GM21390 (cell line): ENCODE measurements at regions not wholly inside any gene's neighbourhood (a gene's known extent, or its start where the extent isn't known, plus 50 kb on each side); places are given as distances from the start of the nearest gene placed in this dataset.
A peak's percentile ranks its signal among the peaks of the same experiment; 100 is the strongest.
"Not testable (repeated sequence)": the region's sequence is repeated elsewhere in the genome, so short reads cannot be mapped to it uniquely, and the experiment has no call there.

ENCODE experiments used
- ATAC-seq: cut with Tn5 transposase; IDR thresholded peaks from one replicate; pipeline ENCODE4 v1.9.1; 2021; ENCODE audit not compliant: unreplicated experiment

DNA sequence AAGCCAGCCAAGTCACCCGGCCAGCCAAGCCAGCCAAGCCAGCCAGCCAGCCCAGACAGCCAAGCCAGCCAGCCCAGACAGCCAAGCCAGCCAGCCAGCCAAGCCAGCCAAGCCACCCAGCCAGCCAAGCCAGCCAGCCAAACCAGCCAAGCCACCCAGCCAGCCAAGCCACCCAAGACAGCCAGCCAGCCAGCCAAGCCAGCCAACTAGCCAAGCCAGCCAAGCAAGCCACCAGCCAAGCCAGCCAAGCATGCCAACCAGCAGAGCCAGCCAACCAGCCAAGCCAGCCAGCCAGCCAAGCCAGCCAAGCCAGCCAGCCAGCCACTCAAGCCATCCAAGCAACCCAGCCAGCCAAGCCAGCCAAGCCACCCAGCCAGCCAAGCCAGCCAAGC is 323.1 kb upstream of the PLGLB2 start:
- not testable (repeated sequence) for ATAC-seq

DNA sequence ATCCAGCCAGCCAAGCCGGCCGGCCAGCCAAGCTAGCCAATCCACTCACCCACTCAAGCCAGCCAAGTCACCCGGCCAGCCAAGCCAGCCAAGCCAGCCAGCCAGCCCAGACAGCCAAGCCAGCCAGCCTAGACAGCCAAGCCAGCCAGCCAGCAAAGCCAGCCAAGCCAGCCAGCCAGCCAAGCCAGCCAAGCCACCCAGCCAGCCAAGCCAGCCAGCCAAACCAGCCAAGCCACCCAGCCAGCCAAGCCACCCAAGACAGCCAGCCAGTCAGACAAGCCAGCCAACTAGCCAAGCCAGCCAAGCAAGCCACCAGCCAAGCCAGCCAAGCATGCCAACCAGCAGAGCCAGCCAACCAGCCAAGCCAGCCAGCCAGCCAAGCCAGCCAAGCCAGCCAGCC is 322.7 kb upstream of the PLGLB2 start:
- ATAC-seq: not testable (repeated sequence)

DNA sequence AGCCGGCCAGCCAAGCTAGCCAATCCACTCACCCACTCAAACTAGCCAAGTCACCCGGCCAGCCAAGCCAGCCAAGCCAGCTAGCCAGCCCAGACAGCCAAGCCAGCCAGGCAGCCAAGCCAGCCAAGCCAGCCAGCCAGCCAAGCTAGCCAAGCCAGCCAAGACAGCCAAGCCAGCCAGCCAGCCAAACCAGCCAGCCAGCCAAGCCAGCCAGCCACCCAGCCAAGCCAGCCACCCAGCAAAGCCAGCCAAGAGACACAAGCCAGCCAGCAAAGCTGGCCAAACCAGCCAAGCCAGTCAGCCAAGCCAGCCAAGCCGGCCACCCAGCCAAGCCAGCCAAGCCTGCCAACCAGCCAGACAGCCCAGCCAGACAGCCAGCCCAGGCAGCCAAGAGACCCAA is 322.2 kb upstream of the PLGLB2 start:
- not testable (repeated sequence) for ATAC-seq

DNA sequence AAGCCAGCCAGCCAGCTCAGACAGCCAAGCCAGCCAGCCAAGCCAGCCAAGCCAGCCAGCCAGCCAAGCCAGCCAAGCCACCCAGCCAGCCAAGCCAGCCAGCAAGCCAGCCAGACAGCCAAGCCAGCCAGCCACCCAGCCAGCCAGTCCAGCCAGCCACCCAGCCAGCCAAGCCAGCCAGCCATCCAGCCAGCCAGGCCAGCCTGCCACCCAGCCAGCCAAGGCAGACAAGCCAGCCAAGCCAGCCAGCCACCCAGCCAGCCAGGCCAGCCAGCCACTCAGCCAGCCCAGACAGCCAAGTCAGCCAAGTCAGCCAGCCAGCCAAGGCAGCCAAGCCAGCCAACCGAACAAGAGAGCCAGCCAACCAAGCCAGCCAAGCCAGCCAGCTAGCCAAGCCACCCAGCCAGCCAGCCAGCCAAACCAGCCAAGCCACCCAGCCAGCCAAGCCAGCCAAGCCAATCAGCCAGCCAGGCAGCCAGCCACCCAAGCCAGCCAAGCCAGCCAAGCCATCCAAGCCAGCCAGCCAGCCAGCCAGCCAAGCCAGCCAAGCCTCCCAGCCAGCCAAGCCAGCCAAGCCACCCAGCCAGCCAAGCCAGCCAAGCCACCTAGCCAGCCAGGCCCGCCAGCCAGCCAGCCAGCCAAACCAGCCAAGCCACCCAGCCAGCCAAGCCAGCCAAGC is 319.3 kb upstream of the PLGLB2 start:
- ATAC-seq: not testable (repeated sequence)

DNA sequence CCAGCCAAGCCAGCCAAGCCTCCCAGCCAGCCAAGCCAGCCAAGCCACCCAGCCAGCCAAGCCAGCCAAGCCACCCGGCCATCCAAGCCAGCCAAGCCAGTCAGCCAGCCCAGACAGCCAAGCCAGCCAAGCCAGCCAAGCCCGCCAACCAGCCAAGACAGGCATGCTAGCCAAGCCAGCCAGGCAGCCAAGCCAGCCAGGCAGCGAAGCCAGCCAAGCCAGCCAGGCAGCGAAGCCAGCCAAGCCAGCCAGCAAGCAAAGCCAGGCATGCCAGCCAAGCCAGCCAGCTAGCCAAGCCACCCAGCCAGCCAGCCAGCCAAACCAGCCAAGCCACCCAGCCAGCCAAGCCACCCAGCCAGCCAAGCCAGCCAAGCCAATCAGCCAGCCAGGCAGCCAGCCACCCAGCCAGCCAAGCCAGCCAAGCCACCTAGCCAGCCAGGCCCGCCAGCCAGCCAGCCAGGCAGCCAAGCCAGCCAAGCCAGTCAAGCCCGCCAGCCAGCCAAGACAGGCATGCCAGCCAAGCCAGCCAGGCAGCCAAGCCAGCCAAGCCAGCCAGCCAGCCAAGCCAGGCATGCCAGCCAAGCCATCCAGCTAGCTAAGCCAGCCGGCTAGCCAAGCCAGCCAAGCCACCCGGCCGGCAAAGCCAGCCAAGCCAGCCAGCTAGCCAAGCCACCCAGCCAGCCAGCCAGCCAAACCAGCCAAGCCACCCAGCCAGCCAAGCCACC is 318.5 kb upstream of the PLGLB2 start:
- not testable (repeated sequence) for ATAC-seq

DNA sequence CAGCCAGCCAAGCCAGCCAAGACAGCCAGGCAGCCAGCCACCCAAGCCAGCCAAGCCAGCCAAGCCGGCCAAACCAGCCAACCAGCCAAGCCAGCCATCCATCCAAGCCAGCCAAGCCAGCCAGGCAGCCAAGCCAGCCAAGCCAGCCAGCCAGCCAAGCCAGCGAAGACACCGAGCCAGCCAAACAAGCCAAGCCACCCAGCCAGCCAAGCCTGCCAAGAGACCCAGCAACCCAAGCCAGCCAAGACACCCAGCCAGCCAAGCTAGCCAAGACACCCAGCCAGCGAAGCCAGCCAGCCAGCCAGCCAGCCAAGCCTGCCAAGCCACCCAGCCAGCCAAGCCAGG is 318.0 kb upstream of the PLGLB2 start:
- not testable (repeated sequence) for ATAC-seq

DNA sequence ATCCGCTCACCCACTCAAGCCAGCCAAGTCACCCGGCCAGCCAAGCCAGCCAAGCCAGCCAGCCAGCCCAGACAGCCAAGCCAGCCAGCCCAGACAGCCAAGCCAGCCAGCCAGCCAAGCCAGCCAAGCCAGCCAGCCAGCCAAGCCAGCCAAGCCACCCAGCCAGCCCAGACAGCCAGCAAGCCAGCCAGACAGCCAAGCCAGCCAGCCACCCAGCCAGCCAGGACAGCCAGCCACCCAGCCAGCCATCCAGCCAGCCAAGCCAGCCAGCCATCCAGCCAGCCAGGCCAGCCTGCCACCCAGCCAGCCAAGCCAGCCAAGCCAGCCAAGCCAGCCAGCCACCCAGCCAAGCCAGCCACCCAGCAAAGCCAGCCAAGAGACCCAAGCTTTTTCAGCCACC is 316.8 kb upstream of the PLGLB2 start:
- ATAC-seq: not testable (repeated sequence)

DNA sequence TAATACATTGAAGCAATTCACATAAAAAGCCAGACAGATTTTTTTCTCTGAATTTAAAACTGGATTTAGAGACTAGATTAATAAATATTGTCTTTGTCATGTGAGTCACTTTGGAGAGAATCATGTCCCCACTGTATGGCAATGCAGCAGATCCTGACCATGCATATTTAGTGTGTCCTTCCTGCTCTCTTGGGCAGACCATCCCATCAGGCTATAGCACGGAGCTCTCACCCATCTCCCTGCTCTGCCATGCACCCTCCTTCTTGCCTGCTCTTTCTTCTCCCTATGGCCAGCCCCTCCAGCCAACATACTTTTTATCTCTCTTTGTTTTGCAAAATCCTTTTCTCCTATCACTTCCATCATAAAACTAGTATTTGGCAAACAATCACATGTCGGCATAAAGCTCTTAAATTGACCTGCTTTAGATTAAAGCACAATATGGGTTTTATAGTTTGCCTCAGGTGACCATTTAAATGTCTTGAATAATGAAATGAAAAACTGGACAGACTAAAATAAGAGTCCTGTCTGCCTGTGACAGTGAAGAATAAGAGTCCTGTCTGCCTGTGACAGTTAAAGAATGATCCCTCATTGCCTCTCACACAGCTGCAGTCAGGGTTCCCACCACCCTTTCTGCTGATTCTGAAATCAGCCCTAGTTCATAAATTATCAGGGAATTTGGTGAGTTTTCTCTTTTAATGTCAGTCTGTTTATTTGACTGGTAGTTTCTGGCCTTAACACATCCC is 315.0 kb upstream of the PLGLB2 start:
- not testable (repeated sequence) for ATAC-seq

DNA sequence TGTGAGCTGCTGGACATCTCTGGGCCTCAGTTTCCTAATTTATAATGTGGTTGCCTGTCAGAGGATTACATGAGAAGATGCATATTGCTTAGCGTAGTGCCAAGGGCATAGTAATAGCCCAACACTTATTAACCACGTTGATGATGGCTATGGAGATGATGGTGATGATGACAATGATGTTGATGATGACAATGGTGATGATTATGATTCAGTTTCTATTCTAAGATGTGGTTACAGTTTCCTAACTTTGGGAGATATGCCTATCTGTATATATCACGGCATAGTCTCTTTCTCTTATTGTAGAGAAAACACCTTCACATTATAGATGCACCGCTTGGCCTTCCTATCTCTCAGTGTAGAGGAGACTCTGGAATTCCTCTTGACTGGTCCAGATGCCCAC is 311.9 kb upstream of the PLGLB2 start:
- not testable (repeated sequence) for ATAC-seq

DNA sequence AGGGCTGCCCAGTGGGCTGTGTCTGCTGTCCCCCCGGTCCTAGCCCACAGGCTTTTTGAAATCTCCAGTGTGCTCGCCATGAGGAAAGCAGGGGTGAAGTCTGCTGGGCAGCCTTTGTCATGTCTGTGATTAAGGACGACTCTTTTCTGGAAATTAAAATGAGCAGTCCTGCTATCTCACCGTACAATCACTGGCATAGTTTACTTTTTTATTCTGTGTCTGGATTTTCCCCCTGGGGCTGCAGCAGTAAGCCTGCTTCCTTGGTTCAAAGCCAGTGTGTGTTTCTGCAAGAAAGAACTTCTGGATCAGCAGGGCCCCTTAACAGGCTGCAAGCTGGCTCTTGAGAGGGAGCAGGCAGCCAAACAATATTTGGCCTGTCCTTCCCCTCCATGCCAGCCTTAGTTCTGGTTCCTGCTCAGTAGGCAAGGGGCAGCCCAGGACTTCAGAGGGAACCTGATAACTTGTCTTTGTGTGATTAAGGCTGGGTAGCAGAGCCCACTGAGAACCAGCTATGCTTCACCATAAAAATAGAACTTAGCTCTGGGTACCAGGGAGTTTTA is 310.1 kb upstream of the PLGLB2 start:
- not testable (repeated sequence) for ATAC-seq

DNA sequence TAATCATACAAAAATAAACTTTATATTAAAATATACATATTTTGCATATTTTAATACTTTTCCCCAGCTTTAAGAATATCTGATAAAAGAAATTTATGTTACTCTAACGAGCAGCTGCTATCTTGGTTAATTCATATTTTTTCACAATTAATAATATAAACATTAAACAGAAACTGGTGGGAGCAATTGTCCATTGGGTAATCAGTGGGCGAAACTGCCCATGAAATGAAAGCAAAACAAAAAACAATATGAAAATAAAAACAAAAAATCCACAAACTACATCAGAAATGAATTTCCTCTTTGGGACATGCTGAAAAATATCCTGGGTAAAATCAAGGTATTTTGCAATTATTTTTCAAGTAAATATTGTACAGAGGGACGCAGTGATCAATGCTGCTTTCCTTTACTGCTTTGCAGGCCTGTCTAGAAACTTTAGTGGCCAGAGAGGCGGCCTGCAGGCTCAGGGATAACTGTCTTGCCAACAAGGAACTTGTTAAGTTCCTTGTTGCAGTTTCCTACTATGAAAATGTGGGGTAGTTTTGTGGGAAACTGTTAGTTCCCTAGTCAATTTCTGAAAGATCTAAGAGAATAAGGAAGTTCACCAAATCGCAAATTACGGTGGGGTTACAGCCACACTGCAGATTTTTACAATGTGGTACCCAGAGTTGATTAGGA is 309.0 kb upstream of the PLGLB2 start:
- not testable (repeated sequence) for ATAC-seq

DNA sequence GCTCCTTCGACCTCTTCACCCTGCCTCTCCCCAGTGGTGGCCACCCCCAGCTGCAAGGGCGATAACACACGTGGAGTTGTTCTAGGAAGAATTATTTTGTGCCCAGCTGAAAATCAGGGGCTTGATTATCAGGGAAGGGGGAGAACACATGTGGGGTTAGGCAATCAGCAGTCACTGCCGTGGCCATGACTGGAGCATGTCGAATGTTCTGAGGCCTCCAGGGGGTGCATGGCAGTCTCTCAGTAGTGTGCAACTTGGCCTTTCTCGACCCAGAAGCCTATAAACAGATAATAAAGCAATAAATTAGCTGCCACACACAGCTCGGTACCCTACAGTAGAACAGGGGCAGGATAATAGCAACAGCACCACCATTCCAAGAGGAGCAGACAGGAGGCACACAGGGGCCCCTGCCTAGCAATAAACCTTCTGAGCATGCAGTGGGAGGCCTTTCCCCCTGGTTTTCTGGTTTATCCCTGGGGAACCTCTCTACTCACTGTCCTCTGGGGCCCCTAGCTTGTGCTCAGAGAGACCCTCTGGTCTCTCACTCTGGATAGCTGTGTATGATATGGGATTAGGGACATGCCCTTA is 308.2 kb upstream of the PLGLB2 start:
- ATAC-seq: not testable (repeated sequence)

DNA sequence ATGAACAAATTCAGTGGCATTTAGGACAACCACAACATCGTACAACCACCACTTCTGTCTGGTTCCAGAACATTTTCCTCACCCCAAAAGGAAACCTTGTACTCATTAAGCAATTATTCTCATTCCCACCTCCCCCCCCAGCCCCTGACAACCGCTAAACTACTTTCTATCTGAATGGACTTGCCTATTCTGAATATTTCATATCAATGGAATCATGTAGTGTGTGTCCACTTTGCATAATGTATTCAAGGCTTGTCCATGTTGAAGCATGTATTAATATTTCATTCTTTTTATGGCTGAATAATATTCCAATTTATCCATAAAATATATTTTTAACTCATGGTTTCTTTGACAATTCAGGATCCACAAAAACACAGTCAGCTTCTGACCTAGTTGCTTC is 307.2 kb upstream of the PLGLB2 start:
- not testable (repeated sequence) for ATAC-seq

DNA sequence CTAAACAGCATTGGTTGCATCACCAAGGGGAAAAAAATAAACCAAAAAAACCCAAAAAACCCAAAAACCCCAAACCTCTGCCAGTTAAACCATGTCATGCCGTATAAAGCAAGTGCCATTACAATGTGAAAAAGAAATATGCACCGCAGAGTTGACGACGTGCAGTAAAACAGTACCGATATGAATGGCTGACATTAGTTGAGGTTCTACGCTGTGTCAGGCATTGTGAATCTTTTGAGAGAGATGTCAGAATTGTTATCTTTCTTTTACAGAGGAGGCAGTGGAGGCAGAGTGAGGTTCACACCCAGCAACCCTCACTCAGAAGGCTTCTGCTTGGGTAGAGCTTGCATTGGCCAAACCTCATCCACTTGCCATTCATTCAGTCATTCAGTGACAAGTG is 306.5 kb upstream of the PLGLB2 start:
- ATAC-seq: not testable (repeated sequence)

DNA sequence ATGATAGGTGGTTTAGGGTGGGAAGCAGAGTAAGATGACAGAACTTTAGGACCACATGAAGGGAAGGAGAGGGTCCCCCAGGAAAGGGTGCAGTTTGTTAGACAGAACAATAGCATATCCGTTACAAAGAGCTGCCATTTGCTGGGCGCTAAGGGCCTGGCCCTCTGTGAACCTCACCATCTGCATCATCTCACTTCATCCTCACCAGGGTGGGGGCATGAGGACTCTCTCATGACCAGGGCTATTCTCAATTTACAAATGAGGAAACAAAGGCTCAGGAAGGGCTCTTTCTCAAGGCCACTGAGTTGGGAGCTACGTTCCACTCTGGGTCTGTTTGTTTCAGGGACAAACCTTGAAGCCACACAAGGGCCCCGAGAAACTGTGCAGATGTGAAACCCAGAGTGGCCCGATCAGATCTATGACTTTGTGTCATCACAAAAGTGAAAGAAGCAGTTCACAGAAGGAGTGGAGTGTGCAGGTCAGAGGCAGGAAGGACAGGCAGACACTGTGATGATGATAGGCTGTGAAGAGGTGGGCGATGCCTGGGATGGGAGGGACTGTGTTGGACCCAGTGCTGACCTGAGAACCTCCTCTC is 304.8 kb upstream of the PLGLB2 start:
- peak; percentile 99 for ATAC-seq

DNA sequence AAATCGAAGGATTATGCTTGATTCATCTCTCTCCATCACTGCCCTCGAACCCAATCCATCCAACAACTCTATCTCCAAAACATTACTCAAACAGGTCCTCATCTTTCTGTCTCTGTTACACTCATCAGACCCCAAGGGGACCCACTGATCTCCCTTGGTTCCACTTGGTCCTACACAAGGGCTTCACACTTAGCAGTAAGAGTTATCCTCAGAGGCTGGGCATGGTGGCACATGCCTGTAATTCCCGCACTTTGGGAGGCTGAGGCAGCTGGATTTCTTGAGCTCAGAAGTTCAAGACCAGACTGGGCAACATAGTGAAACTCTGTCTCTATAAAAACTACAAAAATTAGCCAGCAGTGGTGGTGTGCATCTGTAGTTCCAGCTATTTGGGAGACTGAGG is 302.9 kb upstream of the PLGLB2 start:
- ATAC-seq: not testable (repeated sequence)

DNA sequence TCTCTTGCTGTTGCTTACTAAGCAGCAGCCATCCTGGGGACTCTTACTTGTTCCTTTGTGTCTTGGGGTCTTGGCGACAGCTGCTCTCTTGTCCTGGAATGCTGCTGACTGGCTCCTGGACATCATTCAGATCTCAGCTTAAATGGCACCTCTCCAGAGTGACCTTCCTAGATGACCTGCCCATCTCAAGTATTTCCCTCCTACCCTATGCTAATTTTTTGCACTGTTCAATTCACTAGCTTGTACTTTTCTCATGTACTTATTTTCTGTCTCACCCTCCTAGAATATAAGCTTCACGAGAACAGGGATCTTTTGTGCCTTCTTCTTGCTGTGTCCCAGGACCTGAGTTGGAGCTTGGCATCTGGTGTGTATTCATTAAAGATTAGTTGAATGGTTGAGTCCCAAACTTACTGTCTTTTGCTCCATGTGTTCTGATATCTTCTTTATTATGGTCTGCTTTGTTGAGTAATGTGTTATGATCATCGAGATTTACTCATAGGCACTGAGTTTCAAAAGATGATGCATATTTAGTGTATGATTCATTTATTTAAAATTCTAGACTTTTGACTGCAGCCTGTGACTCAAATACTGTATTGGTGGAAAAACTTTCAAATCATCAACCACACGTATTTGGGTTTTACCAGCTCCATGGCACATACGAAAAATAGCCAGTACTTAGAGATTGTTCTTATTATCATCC is 302.1 kb upstream of the PLGLB2 start:
- not testable (repeated sequence) for ATAC-seq

DNA sequence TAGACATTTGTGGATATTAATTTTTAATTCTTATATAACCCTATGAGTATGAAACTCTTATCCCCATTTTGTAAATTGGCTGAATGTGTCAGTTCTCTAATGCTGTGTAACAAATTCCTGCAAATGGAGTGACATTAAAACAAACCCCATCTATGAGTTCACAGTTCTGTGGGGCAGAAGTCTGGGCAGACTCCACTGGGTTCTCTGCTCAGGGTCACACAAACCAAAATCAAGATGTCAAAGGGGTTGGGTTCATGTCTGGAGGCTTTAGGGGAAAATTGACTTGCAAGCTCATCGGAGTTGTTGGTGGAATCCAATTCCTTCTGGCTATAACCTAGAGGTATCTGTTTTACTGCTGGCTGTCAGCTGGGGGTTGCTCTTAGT is 301.6 kb upstream of the PLGLB2 start:
- ATAC-seq: not testable (repeated sequence)

DNA sequence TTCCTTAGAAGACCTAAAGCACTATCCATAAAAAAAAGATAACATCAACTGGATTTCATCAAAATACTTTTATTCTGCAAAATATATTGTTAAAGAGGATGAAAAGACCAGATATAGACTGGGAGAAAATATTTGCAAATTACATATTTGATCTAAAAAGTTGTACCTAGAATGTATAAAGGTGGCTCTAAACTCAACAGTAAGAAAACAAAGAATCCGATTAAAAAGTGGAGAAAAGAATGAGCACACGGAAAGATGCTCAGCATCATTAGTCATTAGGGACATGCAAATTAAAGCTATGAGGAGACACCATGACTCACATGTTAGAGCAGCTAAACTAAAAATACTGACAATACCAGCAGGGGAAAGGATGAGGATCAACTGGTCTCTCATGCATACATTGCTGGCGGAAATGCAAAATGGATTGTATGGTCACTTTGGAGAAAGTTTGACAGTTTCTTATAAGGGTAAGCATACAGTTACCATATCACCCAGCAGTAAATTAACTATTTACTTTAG is 298.4 kb upstream of the PLGLB2 start:
- ATAC-seq: not testable (repeated sequence)
